WI38 (cell line): ENCODE measurements at regions not wholly inside any gene's neighbourhood (a gene's known extent, or its start where the extent isn't known, plus 50 kb on each side); places are given as distances from the start of the nearest gene placed in this dataset.

ENCODE experiments used
- H3K4me3 ChIP-seq: 2 replicates; pipeline ENCODE4 v1.5.1; 2011; ENCODE audit warnings: low read depth, mild to moderate bottlenecking, control low read depth, low read length
- TF ChIP-seq, protein P1 (sequence below): IDR thresholded peaks from 2 replicates; pipeline ENCODE4 v1.5.1; 2012; ENCODE audit warnings: low read depth, mild to moderate bottlenecking, control low read depth, low read length

DNA sequence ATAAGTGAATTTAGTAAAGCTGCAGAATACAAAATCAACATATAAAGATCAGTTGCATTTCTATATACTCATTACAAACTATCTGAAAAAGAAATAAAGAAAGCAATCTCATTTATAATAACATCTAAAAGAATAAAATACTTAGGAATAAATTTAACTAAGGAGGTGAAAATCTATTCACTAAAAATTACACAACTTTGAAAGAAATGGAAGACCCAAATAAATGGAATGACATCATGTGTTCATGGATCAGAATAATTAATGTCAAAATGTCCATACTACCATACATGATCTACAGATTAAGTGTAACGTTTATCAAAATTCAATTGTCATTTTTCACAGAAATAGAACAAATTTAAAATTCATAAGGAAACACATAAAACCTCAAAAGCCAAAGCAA is 194.9 kb downstream of the TINAG start:
- no peak overlapping the region for H3K4me3 ChIP-seq
- TF ChIP-seq, protein P1, sequence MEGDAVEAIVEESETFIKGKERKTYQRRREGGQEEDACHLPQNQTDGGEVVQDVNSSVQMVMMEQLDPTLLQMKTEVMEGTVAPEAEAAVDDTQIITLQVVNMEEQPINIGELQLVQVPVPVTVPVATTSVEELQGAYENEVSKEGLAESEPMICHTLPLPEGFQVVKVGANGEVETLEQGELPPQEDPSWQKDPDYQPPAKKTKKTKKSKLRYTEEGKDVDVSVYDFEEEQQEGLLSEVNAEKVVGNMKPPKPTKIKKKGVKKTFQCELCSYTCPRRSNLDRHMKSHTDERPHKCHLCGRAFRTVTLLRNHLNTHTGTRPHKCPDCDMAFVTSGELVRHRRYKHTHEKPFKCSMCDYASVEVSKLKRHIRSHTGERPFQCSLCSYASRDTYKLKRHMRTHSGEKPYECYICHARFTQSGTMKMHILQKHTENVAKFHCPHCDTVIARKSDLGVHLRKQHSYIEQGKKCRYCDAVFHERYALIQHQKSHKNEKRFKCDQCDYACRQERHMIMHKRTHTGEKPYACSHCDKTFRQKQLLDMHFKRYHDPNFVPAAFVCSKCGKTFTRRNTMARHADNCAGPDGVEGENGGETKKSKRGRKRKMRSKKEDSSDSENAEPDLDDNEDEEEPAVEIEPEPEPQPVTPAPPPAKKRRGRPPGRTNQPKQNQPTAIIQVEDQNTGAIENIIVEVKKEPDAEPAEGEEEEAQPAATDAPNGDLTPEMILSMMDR, result no peak

DNA sequence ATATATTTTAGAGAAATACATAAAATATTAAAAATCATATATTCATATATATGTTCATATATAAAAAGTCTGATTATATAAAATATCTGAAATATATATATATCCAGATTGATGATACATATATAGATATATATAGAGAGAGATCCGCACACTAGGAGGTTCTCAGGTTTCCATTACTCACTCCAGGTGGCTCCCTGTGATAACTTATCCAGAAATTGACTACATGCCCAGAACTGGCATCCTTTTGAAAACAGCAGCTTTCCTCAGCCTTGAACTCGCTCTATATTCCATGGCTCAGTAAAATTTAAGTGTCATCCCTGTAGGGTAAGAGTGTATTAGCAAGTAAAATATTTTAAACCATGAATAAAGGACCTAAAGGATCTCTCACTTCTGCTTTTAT is 206.8 kb downstream of the TINAG start:
- TF ChIP-seq, protein P1, result no peak
- H3K4me3 ChIP-seq, result no peak overlapping the region

DNA sequence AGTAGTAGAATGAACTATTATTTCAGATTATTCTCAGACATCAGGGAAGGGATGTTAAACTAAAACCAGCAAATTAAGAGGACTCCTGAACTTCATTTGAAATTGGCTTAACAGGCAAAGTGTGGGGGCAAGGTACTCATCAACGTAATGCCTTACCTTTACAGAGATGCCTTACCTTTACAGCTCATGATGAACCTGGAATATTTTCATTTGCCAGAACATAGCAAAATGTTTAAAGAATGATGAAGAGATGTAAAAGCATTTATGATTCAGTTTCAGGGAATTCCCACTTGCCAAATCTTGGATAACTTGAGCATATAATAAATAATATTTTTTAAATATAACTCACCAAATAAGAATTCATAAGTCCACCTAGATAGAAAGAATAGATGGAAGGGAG is 207.5 kb downstream of the TINAG start:
- H3K4me3 ChIP-seq, result no peak overlapping the region
- TF ChIP-seq, protein P1, result no peak

DNA sequence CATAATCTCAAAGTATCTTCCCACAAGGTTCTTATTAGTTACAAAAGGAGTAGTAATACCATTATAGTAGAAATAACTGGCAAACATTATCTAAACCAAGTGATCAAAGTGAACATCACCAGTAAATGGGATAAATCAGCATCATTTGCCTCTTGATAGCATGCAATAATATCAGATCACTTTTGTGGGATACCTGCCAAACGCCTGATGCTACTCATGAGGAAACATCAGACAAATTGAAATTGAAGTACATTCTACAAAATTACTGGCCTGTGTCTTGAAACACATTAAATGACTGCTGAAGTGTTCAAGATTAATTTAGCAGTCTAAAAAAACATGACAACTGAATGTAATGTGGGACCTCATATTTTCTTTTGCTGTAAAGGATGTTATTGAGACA is 208.1 kb downstream of the TINAG start:
- TF ChIP-seq, protein P1, result no peak
- no peak overlapping the region for H3K4me3 ChIP-seq

DNA sequence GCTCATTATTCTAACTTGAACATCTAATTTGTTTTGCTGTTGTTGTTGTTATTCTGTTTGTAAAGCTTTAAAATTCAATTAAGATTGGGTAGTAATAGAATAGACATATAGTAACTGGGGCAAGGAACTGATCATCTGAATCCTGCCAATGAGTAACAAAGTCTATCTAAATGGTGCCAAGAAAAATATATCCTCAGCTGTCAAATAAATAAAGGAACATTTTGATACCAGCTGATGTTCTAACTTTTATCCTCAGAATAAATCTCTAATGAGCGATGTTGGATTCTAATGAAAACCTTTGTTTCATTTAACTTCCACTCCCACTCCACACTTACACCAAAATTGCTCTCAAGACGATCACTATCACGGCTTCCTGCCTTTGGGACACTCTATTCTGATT is 210.9 kb downstream of the TINAG start:
- TF ChIP-seq, protein P1, result no peak
- H3K4me3 ChIP-seq, result no peak overlapping the region

DNA sequence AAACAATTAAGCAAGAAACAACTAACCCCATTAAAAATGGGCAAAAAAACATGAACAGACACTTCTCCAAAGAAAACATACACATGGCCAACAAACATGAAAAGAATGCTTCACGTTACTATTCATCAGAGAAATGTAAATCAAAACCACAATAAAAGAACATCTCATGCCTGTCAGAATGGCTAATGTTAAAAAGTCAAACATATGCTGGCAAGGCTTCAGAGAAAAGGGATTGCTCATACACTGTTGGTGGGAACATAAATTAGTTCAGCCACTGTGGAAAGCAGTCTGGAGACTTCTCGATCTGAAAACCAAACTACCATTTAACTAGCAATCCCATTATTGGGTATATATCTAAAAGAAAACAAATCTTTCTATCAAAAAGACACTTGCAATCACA is 217.5 kb downstream of the TINAG start:
- no peak overlapping the region for H3K4me3 ChIP-seq
- TF ChIP-seq, protein P1, result no peak

DNA sequence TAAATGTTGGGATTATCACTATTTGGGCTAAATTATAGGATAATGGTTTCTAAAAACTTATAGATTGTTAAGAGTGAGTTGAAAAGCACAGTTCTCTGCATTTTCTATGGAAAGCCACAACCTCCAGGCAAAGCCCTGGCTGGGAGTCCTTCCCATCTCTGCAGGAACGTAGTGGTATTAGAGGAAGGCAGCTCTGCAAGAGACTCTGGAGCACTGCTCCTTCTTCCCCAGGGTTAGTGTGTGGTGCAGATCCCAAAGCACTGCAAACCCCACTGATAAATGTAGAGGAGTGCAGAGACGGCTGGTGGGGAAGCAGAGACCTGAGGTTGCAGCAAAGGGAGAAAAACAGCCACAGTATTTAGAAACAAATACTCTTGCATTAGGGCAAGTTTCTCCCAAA is 225.3 kb downstream of the TINAG start:
- H3K4me3 ChIP-seq, result no peak overlapping the region
- TF ChIP-seq, protein P1, result no peak
